ENCODE measurements at regions not wholly inside any gene's neighbourhood (a gene's known extent, or its start where the extent isn't known, plus 50 kb on each side); places are given as distances from the start of the nearest gene placed in this dataset.

GRCh38 chr5:2387250-2387633 lies 364.2 kb downstream of the IRX2 start (continued):
- TF ChIP-seq RAD21 (IDR thresholded peaks at IDR 0.05; ENCODE audit: low read depth), result no peak
- TF ChIP-seq CBX3 (IDR thresholded peaks at IDR 0.05; ENCODE audit: low read depth), result no peak
- TF ChIP-seq ATF3 (IDR thresholded peaks at IDR 0.05), result no peak
- no peak for TF ChIP-seq CTCF (IDR thresholded peaks at IDR 0.05 in 2 of 3, conservative IDR thresholded peaks at IDR 0.05 in 1 of 3; ENCODE audit: borderline replicate concordance in 1 of 3, insufficient read depth in 1 of 3, low read depth in 2 of 3, low read length in 2 of 3)

GRCh38 chr5:2385818-2386217 lies 365.7 kb downstream of the IRX2 start:
- no peak overlapping the region for H2AFZ ChIP-seq (ENCODE audit: low read depth, low read length, poor library complexity, severe bottlenecking)
- ChIA-PET RAD21 (ENCODE audit: low non-redundant PET in 1 of 2, low total read pairs in 2 of 2, uncharacterized antibody in 2 of 2, unreplicated experiment in 2 of 2) (no interaction called here), CTCF (no interaction called here), POLR2A (no interaction called here)
- no peaks in the 10 kb centered on the region for H3K27me3 ChIP-seq (ENCODE audit: insufficient read depth, low read length)
- DNase-seq (ENCODE audit: low read depth, low spot score), result no peak
- H3K27ac ChIP-seq (ENCODE audit: low read depth, low read length), result no peak overlapping the region
- H3K4me2 ChIP-seq (ENCODE audit: low read length), result no peak overlapping the region
- H3K36me3 ChIP-seq (ENCODE audit: control insufficient read depth in 1 of 2, insufficient read depth in 2 of 2, low read length in 2 of 2), result no peaks in the 10 kb centered on the region
- no peaks in the 10 kb centered on the region for H3K79me2 ChIP-seq (ENCODE audit: insufficient read depth, low read length)
- H4K20me1 ChIP-seq (ENCODE audit: insufficient read depth), result no peaks in the 10 kb centered on the region
- no peak overlapping the region for H3K9ac ChIP-seq (ENCODE audit: low read length)
- no peaks in the 10 kb centered on the region for H3K4me1 ChIP-seq (ENCODE audit: control insufficient read depth in 1 of 2, insufficient read depth in 2 of 2, low read length in 2 of 2)
- BruUV-seq (replicated peaks), result no TSS peak
- intact Hi-C loops (cut with micrococcal nuclease), result no loop called here
- H3K9me3 ChIP-seq (ENCODE audit: control insufficient read depth in 1 of 2, insufficient read depth in 1 of 2, low read depth in 1 of 2, low read length in 2 of 2), result peaks cover 0 to 10% of the 10 kb centered on the region in 2 experiments; a peak in 3 of 4 replicates
- no peak overlapping the region for H3K4me3 ChIP-seq (replicated peaks in 1 of 2; ENCODE audit: low read depth in 1 of 2, low read length in 2 of 2)
- no peaks in the 10 kb centered on the region for H3K9me2 ChIP-seq (ENCODE audit: insufficient read depth)
- no peak for ATAC-seq
- TF ChIP-seq SP1 (IDR thresholded peaks at IDR 0.05; ENCODE audit: low read depth) (no peak), RAD21 (IDR thresholded peaks at IDR 0.05; ENCODE audit: low read depth) (no peak), EGR1 (IDR thresholded peaks at IDR 0.05; ENCODE audit: low read depth) (no peak), SIN3A (IDR thresholded peaks at IDR 0.05; ENCODE audit: low read depth) (no peak), ZFX (IDR thresholded peaks at IDR 0.05) (no peak), POLR2AphosphoS5 (IDR thresholded peaks at IDR 0.05; ENCODE audit: low read depth, low read length) (no peak), CTCF (IDR thresholded peaks at IDR 0.05 in 2 of 3, conservative IDR thresholded peaks at IDR 0.05 in 1 of 3; ENCODE audit: borderline replicate concordance in 1 of 3, insufficient read depth in 1 of 3, low read depth in 2 of 3, low read length in 2 of 3) (no peak), CEBPB (IDR thresholded peaks at IDR 0.05; ENCODE audit: low read depth) (no peak), TCF7L2 (IDR thresholded peaks at IDR 0.05; ENCODE audit: borderline replicate concordance, extremely low read depth, insufficient read depth, insufficient read length) (no peak), FOSL1 (IDR thresholded peaks at IDR 0.05; ENCODE audit: low read depth) (no peak), JUND (IDR thresholded peaks at IDR 0.05) (no peak), REST (IDR thresholded peaks at IDR 0.05; ENCODE audit: low read depth) (no peak)
- TF ChIP-seq, protein P1, sequence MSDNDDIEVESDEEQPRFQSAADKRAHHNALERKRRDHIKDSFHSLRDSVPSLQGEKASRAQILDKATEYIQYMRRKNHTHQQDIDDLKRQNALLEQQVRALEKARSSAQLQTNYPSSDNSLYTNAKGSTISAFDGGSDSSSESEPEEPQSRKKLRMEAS (IDR thresholded peaks at IDR 0.05), result no peak
- TF ChIP-seq, protein P2, sequence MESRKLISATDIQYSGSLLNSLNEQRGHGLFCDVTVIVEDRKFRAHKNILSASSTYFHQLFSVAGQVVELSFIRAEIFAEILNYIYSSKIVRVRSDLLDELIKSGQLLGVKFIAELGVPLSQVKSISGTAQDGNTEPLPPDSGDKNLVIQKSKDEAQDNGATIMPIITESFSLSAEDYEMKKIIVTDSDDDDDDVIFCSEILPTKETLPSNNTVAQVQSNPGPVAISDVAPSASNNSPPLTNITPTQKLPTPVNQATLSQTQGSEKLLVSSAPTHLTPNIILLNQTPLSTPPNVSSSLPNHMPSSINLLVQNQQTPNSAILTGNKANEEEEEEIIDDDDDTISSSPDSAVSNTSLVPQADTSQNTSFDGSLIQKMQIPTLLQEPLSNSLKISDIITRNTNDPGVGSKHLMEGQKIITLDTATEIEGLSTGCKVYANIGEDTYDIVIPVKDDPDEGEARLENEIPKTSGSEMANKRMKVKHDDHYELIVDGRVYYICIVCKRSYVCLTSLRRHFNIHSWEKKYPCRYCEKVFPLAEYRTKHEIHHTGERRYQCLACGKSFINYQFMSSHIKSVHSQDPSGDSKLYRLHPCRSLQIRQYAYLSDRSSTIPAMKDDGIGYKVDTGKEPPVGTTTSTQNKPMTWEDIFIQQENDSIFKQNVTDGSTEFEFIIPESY (IDR thresholded peaks at IDR 0.05; ENCODE audit: extremely low read depth, insufficient replicate concordance, low read length), result no peak

Measured in HCT116 (cell line).